Calu3 (cell line): ENCODE measurements at regions not wholly inside any gene's neighbourhood (a gene's known extent, or its start where the extent isn't known, plus 50 kb on each side); places are given as distances from the start of the nearest gene placed in this dataset.

Experiments used
- BruUV-seq: library from RNA; stranded (reverse); fragments of 400-500 nt; replicated peaks from 2 replicates; lab custom pipeline; 2021; lab: Mats Ljungman, UMichigan
- CTCF ChIA-PET: fragments of 300-600 bp; sonication (Branson Sonifier 250); formaldehyde crosslinking; loops from one replicate; lab custom pipeline; 2022; ENCODE audit warnings: antibody characterized with exemption; lab: Charles Lee
- DNase-seq: peaks from one replicate; pipeline ENCODE4 v3.0.0; 2022
- H3K27ac Mint-ChIP-seq: one replicate; pipeline ENCODE4 v1.8.0; 2022; ENCODE audit warnings: mixed read lengths; ENCODE audit not compliant: unreplicated experiment
- H3K27me3 Mint-ChIP-seq: one replicate; pipeline ENCODE4 v1.8.0; 2022; ENCODE audit warnings: mixed read lengths; ENCODE audit not compliant: unreplicated experiment
- H3K36me3 Mint-ChIP-seq: one replicate; pipeline ENCODE4 v1.8.0; 2022; ENCODE audit warnings: mild to moderate bottlenecking, moderate library complexity, mixed read lengths; ENCODE audit not compliant: insufficient read depth, unreplicated experiment
- H3K4me1 Mint-ChIP-seq: one replicate; pipeline ENCODE4 v1.8.0; 2022; ENCODE audit warnings: mild to moderate bottlenecking, low read depth, mixed read lengths; ENCODE audit not compliant: unreplicated experiment
- H3K4me3 Mint-ChIP-seq: one replicate; pipeline ENCODE4 v1.8.0; 2022; ENCODE audit warnings: mild to moderate bottlenecking, low read depth, moderate library complexity, mixed read lengths; ENCODE audit not compliant: unreplicated experiment
- H3K9me3 Mint-ChIP-seq: one replicate; pipeline ENCODE4 v1.8.0; 2022; ENCODE audit warnings: low read depth, mixed read lengths; ENCODE audit not compliant: unreplicated experiment
- CTCF ChIP-seq: fragments of 200-600 bp; IDR thresholded peaks from one replicate; pipeline ENCODE4 v1.8.0; 2022; ENCODE audit warnings: antibody characterized with exemption; ENCODE audit not compliant: unreplicated experiment
- intact Hi-C: fragments of 100-400 bp; cut with micrococcal nuclease; formaldehyde crosslinking; loops from one replicate; pipeline ENCODE4 v1.10.0; 2022; ENCODE audit not compliant: unreplicated experiment

- Mint-ChIP-seq H3K9me3 (peaks cover 2% of the 10 kb centered on the region), H3K27ac (no peak overlapping the region), H3K4me1 (no peaks in the 10 kb centered on the region), H3K36me3 (no peaks in the 10 kb centered on the region), H3K4me3 (no peak overlapping the region), H3K27me3 (no peaks in the 10 kb centered on the region)
- DNase-seq = no peak
- no peak for TF ChIP-seq CTCF
- intact Hi-C loops = no loop called here
- BruUV-seq = no TSS peak
- CTCF ChIA-PET = no interaction called here
Observed at GRCh38 chr14:39897657-39898056, 465.4 kb upstream of the FBXO33 start.

GRCh38 chr14:39890026-39890425, 457.8 kb upstream of the FBXO33 start:
- no peak overlapping the region for H3K27ac Mint-ChIP-seq
- no peak overlapping the region for H3K4me3 Mint-ChIP-seq
- BruUV-seq = no TSS peak
- CTCF ChIA-PET = no interaction called here
- H3K4me1 Mint-ChIP-seq = no peaks in the 10 kb centered on the region
- TF ChIP-seq CTCF = no peak
- intact Hi-C loops = no loop called here
- H3K27me3 Mint-ChIP-seq = no peaks in the 10 kb centered on the region
- peaks cover 4% of the 10 kb centered on the region for H3K9me3 Mint-ChIP-seq
- no peaks in the 10 kb centered on the region for H3K36me3 Mint-ChIP-seq
- no peak for DNase-seq

- no peak overlapping the region for H3K4me3 Mint-ChIP-seq
- H3K36me3 Mint-ChIP-seq = no peaks in the 10 kb centered on the region
- TF ChIP-seq CTCF = no peak
- no peak overlapping the region for H3K27ac Mint-ChIP-seq
- no TSS peak for BruUV-seq
- no peaks in the 10 kb centered on the region for H3K4me1 Mint-ChIP-seq
- H3K27me3 Mint-ChIP-seq = no peaks in the 10 kb centered on the region
- CTCF ChIA-PET = no interaction called here
- intact Hi-C loops = no loop called here
- DNase-seq = no peak
- H3K9me3 Mint-ChIP-seq = no peaks in the 10 kb centered on the region
Observed at GRCh38 chr14:39884091-39884490, 451.9 kb upstream of the FBXO33 start.

- intact Hi-C loops = no loop called here
- Mint-ChIP-seq H3K9me3 (no peaks in the 10 kb centered on the region), H3K27me3 (peaks cover 5% of the 10 kb centered on the region), H3K36me3 (no peaks in the 10 kb centered on the region), H3K4me1 (no peaks in the 10 kb centered on the region), H3K4me3 (no peak overlapping the region), H3K27ac (no peak overlapping the region)
- BruUV-seq = no TSS peak
- no peak for TF ChIP-seq CTCF
- CTCF ChIA-PET = no interaction called here
- no peak for DNase-seq
Observed at GRCh38 chr14:39880965-39881364, 448.7 kb upstream of the FBXO33 start.
